HG02588 (cell line): ENCODE measurements at regions not wholly inside any gene's neighbourhood (a gene's known extent, or its start where the extent isn't known, plus 50 kb on each side); places are given as distances from the start of the nearest gene placed in this dataset.

ENCODE experiments used
- ATAC-seq: cut with Tn5 transposase; IDR thresholded peaks from one replicate; pipeline ENCODE4 v1.9.1; 2021; ENCODE audit warnings: mild to moderate bottlenecking, moderate library complexity; ENCODE audit not compliant: unreplicated experiment

DNA sequence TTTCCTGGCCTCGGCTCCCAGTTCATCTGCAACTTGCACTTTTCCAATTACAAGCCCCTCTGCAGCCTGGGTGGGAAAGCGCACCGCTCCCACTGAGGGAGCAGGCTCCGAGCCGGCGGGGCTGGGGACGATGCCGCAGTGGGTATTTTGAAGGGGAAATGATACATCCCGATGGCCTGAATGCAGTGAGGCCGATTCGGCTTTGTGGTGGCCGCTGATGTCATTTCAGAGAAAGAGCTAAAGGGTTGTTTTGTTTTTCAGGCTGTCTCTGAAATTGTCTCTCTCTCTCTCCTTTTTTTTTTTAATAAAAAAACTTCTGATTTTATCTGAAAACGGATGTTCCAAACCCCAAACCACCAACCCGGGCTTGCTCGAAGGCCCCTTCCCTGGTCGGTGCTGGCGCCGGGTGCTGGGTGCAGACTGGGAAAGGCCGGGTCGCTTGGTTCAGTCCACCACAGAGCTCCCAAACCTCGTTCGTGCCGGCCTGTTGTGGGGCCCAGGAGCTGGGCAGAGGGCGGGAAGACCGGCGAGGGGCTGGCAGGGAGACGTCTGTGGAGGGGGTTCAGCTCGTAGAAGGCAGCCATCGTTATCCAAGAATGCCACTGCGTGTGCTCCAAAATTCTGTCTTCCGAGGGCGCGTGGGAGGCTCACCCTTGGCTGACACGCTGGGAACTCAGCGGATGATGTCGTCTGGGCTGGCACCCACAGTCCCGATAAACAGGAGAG is 102.8 kb downstream of the FOXL1 start:
- ATAC-seq, result no peak

DNA sequence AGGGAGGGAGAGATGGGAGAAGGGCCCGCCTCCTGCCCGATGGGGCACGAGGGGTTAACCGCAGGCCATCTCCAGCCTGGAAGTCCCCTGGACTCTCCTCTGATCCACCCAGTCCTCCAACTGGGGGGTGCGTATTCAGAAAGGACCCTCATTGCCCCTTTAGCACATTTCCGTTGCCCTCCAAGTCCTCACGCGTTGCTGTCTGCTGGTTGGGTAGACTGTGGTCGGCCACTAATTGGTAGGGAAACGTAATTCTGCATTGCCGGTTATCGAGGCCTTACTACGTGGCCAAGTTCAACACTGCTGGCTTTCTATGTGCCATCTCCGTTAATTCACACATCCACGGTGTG is 103.4 kb downstream of the FOXL1 start:
- no peak for ATAC-seq

DNA sequence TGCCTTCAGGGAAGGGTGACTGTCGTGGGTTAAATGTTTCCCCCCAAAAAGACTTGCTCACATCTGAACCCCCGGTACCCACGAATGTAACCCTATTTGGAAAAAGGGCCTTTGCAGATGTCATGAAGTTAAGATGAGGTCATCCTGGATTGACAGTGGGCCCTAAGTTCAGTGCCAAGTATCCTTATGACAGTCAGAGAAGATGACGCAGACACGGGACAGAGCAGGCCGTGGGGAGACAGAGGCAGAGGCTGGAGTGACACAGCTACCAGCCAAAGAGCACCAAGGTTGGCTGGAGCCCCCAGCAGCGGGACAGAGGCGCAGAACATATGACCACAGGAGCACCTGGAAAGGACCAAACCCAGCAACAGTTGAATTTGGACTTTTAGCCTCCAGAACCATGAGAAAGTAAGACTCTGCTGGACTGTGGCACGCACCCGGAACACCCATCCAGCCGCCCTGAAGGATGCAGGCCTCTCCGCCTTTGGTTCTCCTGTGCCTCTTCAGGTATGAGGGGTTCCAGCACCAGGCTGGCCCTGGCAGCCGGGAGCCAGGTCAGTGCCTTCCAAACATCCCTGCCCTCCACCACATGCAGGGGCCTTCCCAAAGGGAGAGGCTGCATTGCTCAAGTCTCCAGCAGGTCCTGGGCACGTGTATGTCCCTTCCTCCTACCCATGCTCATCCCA is 104.0 kb downstream of the FOXL1 start:
- no peak for ATAC-seq

DNA sequence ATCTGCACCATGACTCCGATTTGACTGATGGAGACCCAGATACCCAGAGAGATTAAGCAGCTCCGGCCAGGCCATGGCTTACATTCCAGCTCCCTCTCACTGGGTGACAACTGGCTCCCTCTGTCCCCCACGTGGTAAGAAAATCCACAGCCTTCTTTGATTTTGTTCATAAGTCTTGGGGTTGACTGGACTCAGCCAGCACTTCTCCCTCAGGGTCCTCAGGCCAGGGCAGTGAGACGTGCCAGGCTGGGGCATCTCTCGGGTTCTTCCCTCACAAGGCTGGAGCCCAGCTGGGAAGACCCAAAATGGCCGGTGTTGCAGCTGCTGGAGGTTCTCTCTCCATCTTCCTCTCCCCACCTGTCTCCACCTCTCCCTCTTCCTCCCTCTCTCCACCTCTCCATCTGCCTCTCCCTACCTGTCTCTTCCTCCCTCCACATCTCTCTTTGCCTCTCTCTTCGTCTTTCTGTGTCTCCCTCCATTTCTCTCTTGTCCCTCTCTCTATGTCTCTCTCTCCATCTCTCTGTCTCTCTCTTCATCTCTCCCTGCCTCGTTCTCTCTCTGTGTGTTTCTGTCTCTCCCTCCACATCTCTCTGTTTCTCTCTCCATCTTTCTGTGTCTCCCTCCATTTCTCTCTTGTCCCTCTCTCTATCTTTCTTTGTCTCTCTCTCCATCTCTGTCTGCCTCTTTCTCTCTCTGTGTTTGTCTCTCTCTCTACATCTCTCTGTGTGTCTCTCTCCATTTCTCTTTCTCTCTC is 105.3 kb downstream of the FOXL1 start:
- no peak for ATAC-seq

DNA sequence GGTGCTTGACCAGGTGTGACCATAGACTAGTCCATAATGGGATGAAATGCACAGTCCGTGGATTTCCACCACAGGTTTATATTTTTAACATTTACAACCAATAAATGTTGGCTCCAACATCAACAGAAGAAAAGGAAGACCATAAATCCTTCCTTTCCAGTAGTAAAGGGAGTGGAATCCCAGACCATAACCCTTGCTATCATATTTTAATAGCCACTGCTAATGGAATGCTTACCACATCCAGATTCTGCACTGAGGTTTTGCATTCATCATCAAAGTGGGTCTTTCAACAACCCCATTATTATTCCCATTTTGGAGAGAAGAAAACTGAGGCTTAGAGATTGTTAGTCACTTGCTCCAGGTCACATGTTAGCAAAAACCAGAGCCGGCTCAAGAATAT is 106.7 kb downstream of the FOXL1 start:
- ATAC-seq, result no peak

DNA sequence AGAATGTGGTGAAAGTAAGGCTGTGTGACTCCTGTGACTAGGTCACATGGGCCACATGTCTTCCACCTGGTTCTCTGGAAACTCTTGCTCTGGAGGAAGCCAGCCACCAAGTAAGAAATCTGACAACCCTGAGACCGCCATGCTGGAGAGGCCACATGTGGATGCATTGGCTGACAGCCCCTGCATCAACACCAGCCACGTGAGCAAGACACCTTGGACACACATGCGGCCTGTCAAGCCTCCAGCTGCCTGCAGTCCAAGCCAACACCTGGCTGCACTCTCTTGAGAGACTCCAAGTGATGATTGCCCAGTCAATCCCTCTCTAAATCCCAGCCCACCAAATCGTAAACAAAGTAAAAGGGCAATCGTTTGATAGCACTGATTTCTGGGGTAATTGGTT is 112.6 kb downstream of the FOXL1 start:
- no peak for ATAC-seq

DNA sequence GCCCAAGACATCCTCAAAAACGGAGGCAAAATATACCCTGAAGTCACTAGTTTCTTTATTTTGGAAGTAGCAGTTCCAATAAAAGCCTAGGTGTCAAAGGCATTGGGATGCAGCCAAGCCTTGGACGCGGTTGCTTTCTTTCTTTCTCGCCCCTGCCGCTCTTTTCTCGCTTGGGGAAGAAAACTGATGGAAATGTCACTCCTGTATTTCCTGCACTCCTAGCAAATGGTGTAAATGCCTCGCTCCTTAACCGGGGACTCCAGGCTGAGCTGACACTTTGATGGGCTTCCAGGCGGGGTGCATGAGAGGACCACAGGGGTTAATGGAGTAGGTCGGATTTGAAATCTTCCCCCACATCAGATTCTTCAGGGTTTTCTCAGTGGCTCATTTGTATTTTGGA is 114.1 kb downstream of the FOXL1 start:
- no peak for ATAC-seq

DNA sequence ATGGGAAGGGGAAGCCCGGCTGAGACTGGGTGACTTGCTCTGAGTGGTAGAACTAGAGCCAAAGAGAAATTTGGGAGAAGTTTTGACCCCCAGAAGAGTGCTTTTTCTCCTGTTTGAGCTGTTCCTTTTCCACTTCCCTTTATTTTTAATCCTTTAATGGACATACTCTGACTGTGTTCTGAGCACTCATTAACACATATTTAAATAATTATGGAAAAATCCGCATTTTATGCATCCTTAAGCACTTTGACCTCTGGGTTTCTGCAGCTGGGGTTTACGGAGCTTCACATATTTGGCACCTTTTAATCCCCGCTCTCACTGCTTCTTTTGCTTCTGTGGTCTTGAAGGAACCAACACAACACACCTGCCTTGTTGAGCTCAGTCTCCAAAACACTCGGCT is 114.7 kb downstream of the FOXL1 start:
- ATAC-seq, result no peak

DNA sequence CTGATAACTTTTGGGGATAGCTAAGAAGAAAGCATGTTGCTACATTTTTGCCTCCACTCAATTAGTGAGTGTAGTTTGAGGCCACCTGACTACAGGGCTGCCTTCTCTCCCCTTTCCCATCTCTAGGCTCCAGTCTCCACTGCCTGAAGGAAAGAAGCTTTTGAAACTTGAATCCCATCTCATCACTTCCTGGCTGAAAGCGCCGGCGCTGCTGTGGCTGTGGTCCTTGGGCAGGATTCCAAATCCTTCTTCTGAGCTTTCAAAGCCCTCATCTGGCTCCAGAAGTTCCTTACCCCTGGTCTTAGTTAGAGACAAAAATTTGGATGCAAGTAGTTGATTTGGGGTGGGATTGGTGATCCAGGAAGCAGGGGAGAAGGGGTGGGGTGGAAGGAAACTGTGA is 119.4 kb downstream of the FOXL1 start:
- no peak for ATAC-seq

DNA sequence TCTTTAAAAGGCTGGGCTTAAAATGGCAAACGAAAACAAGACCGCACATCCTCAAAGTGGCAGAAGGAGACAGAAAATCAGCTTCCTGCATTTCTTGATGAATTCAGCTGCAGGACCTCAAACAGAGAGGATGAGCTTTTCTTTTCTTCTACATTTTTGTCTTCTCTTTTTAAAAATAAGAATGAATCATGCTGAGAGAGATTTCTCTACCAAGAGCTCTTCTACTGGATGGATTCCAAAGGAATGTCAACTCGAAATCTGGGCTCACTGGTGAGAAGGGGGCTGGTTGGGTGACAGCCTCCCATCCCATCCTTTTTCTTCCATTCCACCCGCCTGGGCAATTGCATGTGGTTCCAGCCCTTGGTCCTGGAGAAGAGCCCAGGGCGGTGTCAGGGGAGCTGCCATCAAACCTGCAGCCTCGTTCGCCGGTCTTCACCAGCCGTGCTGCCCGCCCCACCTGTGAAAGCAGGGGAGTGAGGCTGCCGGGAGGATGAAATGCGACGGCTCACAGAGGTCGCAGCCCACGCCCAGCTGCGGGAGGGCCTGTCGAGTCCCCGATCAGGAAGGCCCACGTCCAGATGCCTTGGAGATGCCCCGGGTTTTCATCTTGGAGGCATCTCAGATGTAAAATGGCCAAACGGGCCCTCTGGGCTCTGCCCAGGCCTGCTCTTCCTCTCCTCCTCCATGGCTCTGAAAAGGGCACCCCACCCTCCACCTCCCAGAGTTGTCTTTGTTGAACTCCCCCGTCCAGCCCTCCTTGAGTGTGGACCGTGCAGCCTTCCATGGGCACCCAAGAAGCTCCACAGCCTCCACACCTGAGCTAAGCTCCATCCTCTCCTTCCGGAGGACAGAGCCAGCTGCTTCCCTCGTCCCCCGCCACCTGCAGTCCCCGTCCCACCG is 121.9 kb downstream of the FOXL1 start:
- no peak for ATAC-seq

DNA sequence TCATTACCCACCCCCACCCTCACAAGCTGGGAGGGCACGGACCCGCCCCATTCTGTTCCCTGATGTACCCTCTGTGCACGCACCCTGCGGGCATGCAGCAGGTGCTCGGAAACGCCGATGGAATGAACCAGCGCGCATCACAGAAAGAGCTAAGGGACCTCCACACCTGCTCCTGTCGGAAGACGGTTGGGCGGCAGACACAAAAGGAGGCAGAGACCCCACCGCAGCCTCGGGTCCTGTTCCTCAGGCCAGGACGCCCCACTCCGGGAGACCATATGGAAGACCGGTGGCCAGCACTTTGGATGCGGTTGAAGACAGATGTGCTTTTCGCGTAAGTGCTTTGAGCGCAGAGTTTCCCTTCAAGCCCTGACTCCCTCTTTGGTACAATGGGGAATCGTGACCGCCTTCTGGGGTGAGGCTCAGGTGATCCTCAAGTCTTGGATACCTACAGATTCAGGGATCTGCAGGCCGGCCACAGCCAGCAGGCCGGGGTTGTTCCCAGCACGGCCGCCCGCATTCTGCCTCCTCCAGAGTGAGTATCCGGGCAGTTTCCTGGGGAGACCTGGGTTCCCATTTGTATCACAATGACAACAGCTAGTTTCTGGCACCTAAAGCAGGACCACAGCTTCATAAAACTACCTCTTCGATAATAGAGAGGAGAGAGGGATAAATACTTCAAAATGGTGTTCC is 123.1 kb downstream of the FOXL1 start:
- ATAC-seq, result no peak

DNA sequence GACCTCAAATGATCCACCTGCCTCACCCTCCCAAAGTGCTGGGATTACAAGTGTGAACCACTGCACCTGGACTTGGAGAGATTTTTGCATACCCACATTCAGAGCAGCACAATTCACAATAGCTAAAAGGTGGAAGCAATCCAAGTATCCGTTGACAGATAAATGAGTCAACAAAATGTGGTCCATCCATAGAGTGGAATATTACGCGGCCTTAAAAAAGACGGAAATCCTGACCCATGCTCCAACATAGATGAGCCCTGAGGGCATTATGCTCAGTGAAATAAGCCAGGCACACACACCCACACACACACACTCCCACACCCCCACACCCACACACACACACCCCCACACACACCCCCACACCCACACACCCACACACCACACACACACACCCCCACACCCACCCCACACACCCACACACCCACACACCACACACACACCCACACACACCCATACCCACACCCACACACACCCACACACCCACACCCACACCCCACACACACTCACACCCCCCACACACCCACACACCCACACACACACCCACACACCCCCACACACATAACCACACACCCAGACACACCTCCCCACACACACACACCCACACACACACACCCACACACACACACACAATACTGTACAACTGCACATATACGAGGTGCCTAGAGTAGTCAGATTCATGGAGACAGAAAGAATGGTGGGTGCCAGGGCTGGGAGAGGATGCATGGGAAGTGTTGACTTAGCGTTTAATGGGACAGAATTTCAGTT is 124.7 kb downstream of the FOXL1 start:
- no peak for ATAC-seq

DNA sequence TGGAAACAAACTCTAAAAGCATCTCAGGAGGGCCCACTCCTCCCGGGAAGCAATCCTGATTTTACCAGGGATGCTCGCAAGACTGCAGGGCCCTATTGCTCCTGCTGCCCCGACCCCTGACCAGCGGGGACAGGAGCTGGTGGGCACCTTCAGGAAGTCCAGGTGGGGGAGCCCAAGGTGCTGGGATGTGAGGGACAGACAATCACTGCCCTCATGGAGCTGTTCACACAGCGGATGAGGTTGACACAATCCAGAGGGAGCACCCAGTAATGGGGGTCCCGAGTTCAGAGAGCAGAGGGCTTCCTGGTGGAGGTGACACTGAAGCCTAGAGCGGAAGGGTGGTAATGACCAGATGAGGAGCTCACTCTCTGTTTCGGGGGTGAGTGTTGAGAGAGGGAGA is 126.2 kb downstream of the FOXL1 start:
- no peak for ATAC-seq

DNA sequence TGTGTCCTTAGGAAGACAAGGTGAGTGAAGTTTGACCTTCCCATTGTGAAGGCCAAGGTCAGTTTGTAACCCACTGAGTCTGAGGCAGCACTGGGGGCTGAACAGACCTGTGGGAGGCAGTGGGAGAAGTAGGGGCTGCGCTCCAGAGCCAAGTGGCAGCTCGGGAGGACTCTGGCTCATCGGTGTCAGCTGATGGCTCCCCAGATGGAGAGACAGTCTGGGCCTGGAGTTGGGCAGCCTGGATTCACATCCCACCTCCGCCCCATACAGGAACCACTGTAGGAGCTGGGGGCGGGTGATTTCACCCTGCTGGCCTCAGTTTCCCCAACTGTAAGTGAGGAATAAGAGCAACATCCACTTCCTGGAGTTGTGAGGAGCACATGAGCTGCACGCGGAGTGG is 128.4 kb downstream of the FOXL1 start:
- ATAC-seq, result no peak

DNA sequence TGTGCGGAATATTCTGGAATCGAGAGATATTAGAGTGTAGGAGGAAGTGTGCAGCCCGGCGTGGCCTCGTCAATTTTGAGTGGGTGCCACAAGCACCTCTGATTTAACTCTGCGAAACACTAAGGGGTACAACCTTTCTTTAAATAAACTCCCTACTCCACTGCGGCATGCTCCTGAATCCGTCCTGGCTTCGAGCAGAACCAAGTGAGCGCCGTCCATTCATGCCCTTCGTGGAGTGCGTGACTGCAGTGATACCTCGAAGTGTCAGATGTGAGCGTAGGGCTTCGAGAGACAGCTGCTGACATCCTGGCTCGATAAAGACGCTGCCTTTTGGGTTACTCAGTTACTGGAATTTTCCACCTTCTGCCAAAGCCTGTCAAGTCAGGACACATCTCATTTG is 128.8 kb downstream of the FOXL1 start:
- ATAC-seq, result no peak

DNA sequence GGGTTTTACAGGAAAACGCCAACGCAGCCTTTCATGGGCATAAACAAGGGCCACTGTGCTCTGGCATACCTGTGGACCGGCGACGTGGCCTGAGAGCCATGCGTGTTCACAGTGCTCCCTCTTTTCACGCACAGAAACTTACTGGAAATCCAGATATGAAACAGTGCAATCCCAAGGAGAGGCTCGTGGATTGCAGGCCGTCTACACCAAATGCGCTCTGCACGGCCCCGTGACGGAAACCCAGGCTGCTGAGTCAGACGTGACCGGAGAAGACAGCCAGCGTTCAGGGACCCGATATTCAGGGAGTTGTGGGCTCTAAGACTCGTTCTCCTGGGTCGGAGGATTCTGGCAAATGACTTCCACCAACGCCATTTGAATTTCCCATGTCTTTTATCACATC is 129.2 kb downstream of the FOXL1 start:
- no peak for ATAC-seq

DNA sequence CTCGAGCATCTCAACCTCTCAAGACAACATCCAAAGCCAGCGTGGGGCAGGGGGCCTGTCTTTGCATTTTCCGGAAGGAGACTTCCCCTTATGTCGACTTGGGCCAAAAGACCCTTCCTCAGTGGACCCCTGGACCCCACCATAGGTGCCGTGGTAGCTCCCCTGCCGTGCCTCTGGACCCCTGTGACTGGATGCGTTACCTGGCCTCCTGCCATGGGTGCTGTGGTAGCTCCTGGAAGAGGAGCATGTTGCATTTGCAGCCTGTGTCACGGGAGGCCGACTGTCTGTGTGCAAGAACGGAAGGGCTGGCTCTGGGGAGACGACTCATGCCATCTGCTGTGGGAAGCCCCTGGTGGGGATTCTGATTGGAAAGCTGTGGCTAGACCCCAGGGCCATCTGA is 130.1 kb downstream of the FOXL1 start:
- no peak for ATAC-seq

DNA sequence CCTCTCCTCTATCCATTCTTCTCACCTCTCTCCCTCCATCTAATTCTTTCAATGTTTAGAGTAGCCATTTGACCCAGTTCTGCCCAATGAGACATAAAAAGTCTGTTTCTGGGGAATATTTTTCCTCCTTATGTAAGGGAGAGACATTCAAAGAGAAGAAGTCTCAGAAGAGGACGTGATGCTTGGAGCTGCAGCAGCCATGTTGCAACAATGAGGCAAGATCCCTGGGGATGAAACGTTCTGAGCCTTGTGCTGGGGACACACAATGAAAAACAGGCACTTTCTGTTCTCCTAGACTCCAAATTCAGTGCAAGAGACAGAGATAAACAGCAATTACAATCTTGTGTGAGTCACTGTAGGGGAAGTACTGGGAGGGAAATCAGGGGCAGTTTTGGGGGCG is 130.8 kb downstream of the FOXL1 start:
- ATAC-seq, result no peak

DNA sequence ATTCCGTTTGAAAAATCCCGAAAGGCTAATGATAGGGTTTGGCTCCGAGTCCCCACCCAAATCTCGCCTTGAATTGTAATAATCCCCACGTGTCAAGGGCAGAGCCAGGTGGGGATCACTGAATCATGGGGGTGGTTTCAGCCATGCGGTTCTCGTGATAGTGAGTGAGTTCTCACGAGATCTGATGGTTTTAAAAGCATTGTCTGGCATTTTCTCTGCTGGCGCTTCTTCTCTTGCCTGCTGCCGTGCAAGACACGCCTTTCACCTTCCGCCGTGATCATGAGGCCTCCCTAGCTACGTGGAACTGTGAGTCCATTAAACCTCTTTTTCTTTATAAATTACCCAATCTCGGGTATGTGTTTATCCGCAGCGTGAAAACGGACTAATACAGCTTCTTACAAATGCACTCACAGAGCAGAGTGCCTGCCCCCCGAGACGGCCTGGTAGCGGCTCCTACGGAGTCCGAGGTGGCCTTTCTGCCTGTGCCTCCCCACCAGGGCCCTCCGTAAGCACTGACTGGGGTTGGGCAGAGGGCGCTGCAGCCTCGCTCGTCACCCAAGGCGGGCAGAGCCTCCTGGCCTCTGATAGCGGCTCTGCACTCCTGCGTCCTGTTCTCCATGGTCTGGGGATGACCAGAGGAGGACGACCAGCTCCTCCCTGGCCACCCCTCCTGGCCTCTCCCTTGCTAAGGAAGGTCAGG is 131.7 kb downstream of the FOXL1 start:
- no peak for ATAC-seq
